PC-3 (cell line): ENCODE measurements at regions not wholly inside any gene's neighbourhood (a gene's known extent, or its start where the extent isn't known, plus 50 kb on each side); places are given as distances from the start of the nearest gene placed in this dataset.
A peak's percentile ranks its signal among the peaks of the same experiment; 100 is the strongest.

Experiments used
- ATAC-seq: fragments of 200-7000 bp; cut with Tn5 transposase; 2 replicates; pipeline ENCODE4 v1.9.1; 2020; ENCODE audit warnings: mild to moderate bottlenecking, moderate library complexity
- BruUV-seq: library from RNA; stranded (reverse); fragments of 400-500 nt; replicated peaks from 2 replicates; lab custom pipeline; 2021; lab: Mats Ljungman, UMichigan
- CTCF ChIA-PET: fragments of 300-600 bp; sonication (Branson Sonifier 250); formaldehyde crosslinking; loops from one replicate; lab custom pipeline; 2022; ENCODE audit warnings: antibody characterized with exemption; lab: Charles Lee
- POLR2A ChIA-PET: fragments of 300-600 bp; sonication (Branson Sonifier 250); formaldehyde crosslinking; loops from one replicate; lab custom pipeline; 2022; ENCODE audit warnings: antibody characterized with exemption; ENCODE audit not compliant: unreplicated experiment; lab: Charles Lee
- DNase-seq: peaks from one replicate; pipeline ENCODE4 v3.0.0-alpha.2; 2015
- H2AFZ ChIP-seq: fragments of 300-600 bp; sonication (generic); 2 replicates; pipeline ENCODE4 v1.6.0; 2016; ENCODE audit warnings: antibody characterized with exemption, low read length
- H3F3A ChIP-seq: fragments of 300-600 bp; sonication (generic); one replicate; pipeline ENCODE4 v1.6.0; 2017; ENCODE audit warnings: antibody characterized with exemption, low read length, control low read depth, mild to moderate bottlenecking; ENCODE audit not compliant: unreplicated experiment
- H3K27ac ChIP-seq: fragments of 300-600 bp; sonication (generic); 2 replicates; pipeline ENCODE4 v1.5.1; 2016; ENCODE audit warnings: mild to moderate bottlenecking, low read length
- H3K27me3 ChIP-seq: fragments of 300-600 bp; sonication (generic); 2 replicates; pipeline ENCODE4 v1.6.1; 2016; ENCODE audit warnings: low read length, mixed read lengths
- H3K36me3 ChIP-seq: fragments of 300-600 bp; sonication (generic); 2 replicates; pipeline ENCODE4 v1.6.1; 2016; ENCODE audit warnings: low read depth, mixed run types, low read length, mixed read lengths
- H3K4me1 ChIP-seq: fragments of 300-600 bp; sonication (generic); 2 replicates; pipeline ENCODE4 v1.5.1; 2016; ENCODE audit warnings: low read length; ENCODE audit not compliant: insufficient read depth
- H3K4me2 ChIP-seq: fragments of 300-600 bp; sonication (generic); 2 replicates; pipeline ENCODE4 v1.6.0; 2016; ENCODE audit warnings: low read length
- H3K4me3 ChIP-seq: fragments of 300-600 bp; sonication (generic); 2 replicates; pipeline ENCODE4 v1.5.1; 2016; ENCODE audit warnings: mild to moderate bottlenecking, low read length, mixed read lengths
- H3K79me2 ChIP-seq: fragments of 300-600 bp; sonication (generic); 2 replicates; pipeline ENCODE4 v1.6.1; 2017; ENCODE audit warnings: low read length, mixed read lengths
- H3K9ac ChIP-seq: fragments of 300-600 bp; sonication (generic); 2 replicates; pipeline ENCODE4 v1.6.0; 2016; ENCODE audit warnings: mild to moderate bottlenecking, low read length
- H3K9me2 ChIP-seq: fragments of 300-600 bp; sonication (generic); replicated peaks from 2 replicates; pipeline ENCODE4 v1.6.1; 2016; ENCODE audit warnings: mixed run types, low read length, mixed read lengths
- H3K9me3 ChIP-seq: fragments of 300-600 bp; sonication (generic); 2 replicates; pipeline ENCODE4 v1.6.1; 2016; ENCODE audit warnings: low read length, mixed read lengths
- H4K20me1 ChIP-seq: fragments of 300-600 bp; sonication (generic); 2 replicates; pipeline ENCODE4 v1.6.1; 2016; ENCODE audit warnings: low read length, mixed read lengths
- CTCF ChIP-seq: fragments of 300-600 bp; sonication (generic); conservative IDR thresholded peaks from 2 replicates; pipeline ENCODE4 v1.5.1; 2017; ENCODE audit warnings: antibody characterized with exemption, low read depth, mild to moderate bottlenecking, low read length
- EZH2 ChIP-seq: fragments of 300-600 bp; sonication (generic); IDR thresholded peaks from one replicate; pipeline ENCODE4 v1.6.1; 2017; ENCODE audit warnings: antibody characterized with exemption, mild to moderate bottlenecking, low read length; ENCODE audit not compliant: unreplicated experiment
- EZH2phosphoT487 ChIP-seq: fragments of 300-600 bp; sonication (generic); IDR thresholded peaks from 2 replicates; pipeline ENCODE4 v1.6.1; 2018; ENCODE audit warnings: mild to moderate bottlenecking, antibody characterized with exemption, low read length, borderline replicate concordance
- intact Hi-C: fragments of 100-400 bp; cut with micrococcal nuclease; formaldehyde crosslinking; loops from 2 replicates; pipeline ENCODE4 v1.9.0; 2023

- H3K4me2 ChIP-seq: no peak overlapping the region
- H3K9me3 ChIP-seq: no peaks in the 10 kb centered on the region
- ChIA-PET CTCF (no interaction called here), POLR2A (no interaction called here)
- DNase-seq (peak; percentile 61), ATAC-seq (peak; percentile 43; the same call in 1 of the 2 replicates)
- H3K27ac ChIP-seq: no peak overlapping the region
- H3F3A ChIP-seq: no peaks in the 10 kb centered on the region
- no peaks in the 10 kb centered on the region for H3K27me3 ChIP-seq
- no peak overlapping the region for H3K9ac ChIP-seq
- H2AFZ ChIP-seq: no peak overlapping the region
- H3K9me2 ChIP-seq: no peaks in the 10 kb centered on the region
- no peaks in the 10 kb centered on the region for H3K36me3 ChIP-seq
- intact Hi-C loops: no loop called here
- no peak overlapping the region for H3K4me3 ChIP-seq
- no peaks in the 10 kb centered on the region for H3K79me2 ChIP-seq
- no TSS peak for BruUV-seq
- no peaks in the 10 kb centered on the region for H4K20me1 ChIP-seq
- TF ChIP-seq EZH2: no peak
- no peak for TF ChIP-seq EZH2phosphoT487
- TF ChIP-seq CTCF: peak; percentile 51
- H3K4me1 ChIP-seq: peaks cover 11% of the 10 kb centered on the region
These were observed 260.9 kb downstream of the SLC7A11 start for GRCh38 chr4:137981277-137981676.

GRCh38 chr4:137980641-137981040 lies 261.5 kb downstream of the SLC7A11 start:
- intact Hi-C loops: no loop called here
- BruUV-seq: no TSS peak
- H3K36me3 ChIP-seq: no peaks in the 10 kb centered on the region
- DNase-seq (no peak), ATAC-seq (no peak)
- TF ChIP-seq EZH2phosphoT487 (no peak), CTCF (no peak)
- no peak overlapping the region for H2AFZ ChIP-seq
- no peak overlapping the region for H3K4me2 ChIP-seq
- no peaks in the 10 kb centered on the region for H4K20me1 ChIP-seq
- H3K4me1 ChIP-seq: peaks cover 11% of the 10 kb centered on the region
- no peaks in the 10 kb centered on the region for H3K79me2 ChIP-seq
- no peaks in the 10 kb centered on the region for H3F3A ChIP-seq
- no peak overlapping the region for H3K4me3 ChIP-seq
- CTCF ChIA-PET: no interaction called here
- H3K27ac ChIP-seq: no peak overlapping the region
- H3K9ac ChIP-seq: no peak overlapping the region
- POLR2A ChIA-PET: no interaction called here
- H3K9me2 ChIP-seq: no peaks in the 10 kb centered on the region
- no peaks in the 10 kb centered on the region for H3K27me3 ChIP-seq
- no peaks in the 10 kb centered on the region for H3K9me3 ChIP-seq

GRCh38 chr4:137979938-137980337 lies 262.2 kb downstream of the SLC7A11 start:
- Histone ChIP-seq H3K4me2 (no peak overlapping the region), H3K27ac (no peak overlapping the region), H4K20me1 (no peaks in the 10 kb centered on the region), H3K27me3 (no peaks in the 10 kb centered on the region), H3K4me1 (peaks cover 11% of the 10 kb centered on the region), H3K79me2 (no peaks in the 10 kb centered on the region), H3K9me2 (no peaks in the 10 kb centered on the region), H3K9me3 (no peaks in the 10 kb centered on the region), H2AFZ (no peak overlapping the region), H3K36me3 (no peaks in the 10 kb centered on the region), H3K4me3 (no peak overlapping the region), H3K9ac (no peak overlapping the region), H3F3A (no peaks in the 10 kb centered on the region)
- no TSS peak for BruUV-seq
- DNase-seq (no peak), ATAC-seq (no peak)
- intact Hi-C loops: no loop called here
- POLR2A ChIA-PET: no interaction called here
- CTCF ChIA-PET: no interaction called here
- TF ChIP-seq CTCF (no peak), EZH2phosphoT487 (no peak), EZH2 (no peak)
